GM19395 (cell line): ENCODE measurements at regions not wholly inside any gene's neighbourhood (a gene's known extent, or its start where the extent isn't known, plus 50 kb on each side); places are given as distances from the start of the nearest gene placed in this dataset.

Experiments
- ATAC-seq: cut with Tn5 transposase; IDR thresholded peaks from one replicate; pipeline ENCODE4 v1.9.1; 2021; ENCODE audit warnings: mild to moderate bottlenecking, moderate library complexity; ENCODE audit not compliant: unreplicated experiment

DNA sequence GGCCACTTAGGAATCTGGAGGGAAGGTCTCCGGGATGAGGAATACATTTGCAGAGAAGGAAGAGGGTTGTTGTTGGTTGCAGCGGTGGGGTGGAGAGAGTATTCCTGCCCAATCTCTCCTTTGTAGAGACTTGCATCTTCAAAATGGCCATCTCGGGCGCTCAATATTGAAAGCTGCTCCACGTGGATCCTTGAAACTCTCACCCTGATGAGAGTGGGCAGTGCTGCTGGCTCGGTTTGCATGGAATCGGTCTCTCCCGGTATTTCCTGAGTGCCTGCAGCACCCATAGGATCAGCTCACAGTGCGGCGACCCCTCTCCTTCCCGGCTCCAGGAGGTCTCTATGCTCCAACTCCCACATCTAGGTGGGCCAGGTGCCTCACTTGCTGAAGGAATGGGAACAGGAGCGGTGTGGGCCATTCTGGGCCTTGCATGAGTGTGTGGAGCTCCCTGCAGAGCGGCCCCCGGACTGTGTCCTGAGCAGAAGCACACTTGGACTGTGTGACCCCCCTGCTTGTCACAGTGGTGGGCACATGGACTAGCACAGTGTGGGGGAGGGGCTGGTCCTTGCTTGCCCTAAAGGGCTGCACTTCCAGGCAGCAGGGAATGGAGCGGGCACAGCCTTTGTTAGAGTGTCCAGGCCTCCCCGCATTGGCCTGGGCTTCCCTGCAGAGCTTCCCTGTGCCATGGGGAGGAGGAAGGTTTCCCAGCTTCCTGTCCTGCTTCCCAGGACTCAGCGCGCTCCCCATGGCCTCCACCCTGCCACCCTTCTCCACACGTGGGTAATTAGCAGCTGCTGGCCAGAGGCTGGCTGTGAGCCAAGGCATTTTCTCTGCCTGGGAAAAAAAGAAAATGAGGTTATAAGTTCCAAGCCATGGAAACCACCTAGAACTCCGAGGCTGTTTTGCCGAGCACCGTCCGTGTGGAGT lies 139.3 kb downstream of the IRF8 start:
- no peak for ATAC-seq

DNA sequence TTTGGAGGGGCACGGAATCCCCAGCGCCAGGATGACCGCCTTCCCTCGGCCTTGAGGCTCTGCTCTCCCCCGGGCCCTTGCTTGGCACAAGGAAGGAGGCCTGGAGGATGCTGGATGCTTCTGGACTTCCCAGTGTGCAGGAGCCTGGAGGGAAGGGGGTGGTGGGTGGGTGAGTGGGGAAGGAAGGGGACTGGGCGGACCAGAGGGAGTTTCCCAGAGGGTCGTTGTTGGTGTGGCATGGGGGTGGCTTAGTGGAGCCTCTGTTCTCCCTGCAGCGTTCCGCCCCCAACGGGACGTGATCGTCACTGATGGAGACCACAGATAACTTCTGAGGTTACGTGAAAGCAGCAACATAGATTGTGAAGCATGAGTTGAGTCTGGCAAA lies 140.0 kb downstream of the IRF8 start:
- no peak for ATAC-seq

DNA sequence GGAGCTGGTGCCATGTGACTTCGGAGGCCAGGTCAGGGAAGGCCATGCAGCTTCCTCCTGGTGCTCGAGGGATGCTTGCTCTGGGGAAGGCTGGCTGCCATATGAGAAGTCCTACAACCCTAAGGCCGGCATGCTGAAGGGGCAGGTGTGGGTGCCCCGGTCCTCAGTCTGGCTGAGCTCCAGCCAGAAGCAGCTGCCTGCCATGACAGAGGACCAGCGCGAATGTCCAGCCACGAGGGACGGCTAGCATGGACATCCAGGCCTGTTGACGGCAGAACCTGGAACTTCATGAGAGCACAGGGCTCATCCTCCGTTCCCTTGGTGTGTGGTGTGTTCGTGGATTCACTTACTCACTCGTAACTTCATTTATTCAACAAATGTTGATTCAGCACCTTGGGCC lies 140.6 kb downstream of the IRF8 start:
- ATAC-seq = no peak

DNA sequence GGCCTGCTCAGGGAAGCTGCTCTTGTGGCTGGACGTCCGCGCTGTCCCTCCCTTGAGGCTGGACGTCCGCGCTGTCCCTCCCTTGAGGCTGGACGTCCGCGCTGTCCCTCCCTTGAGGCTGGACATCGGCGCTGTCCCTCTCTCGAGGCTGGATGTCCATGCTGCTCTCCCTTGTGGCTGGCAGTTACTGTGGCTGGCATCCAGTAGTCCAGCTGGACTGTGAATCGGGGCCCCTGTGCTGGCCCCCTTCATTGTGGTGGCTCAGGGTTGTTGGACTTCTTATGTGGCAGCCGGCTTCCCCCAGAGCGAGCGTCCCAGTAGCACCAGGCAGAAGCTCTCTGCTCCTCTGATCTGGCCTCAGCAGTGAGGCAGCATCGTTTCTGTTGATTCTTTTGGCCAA lies 141.5 kb downstream of the IRF8 start:
- no peak for ATAC-seq

DNA sequence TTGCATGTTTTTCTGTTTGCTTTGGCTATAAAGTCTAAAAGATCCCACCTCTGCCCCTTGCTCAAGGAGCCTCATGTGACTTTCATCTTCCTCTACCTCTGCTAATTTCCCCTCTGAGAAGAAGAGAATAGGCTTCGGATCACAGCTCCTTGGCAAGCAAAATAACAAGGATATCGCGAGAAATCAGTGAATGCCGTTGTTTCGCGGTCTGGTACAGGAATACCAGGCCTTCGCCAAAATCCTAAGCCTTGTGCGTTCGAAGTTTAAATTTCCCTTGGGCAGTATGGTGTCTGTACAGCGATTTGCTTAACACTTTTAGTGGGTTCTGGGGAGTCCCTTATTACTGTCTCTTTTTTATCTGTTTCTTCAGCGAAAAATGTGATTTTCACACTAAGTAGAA lies 142.3 kb downstream of the IRF8 start:
- no peak for ATAC-seq

DNA sequence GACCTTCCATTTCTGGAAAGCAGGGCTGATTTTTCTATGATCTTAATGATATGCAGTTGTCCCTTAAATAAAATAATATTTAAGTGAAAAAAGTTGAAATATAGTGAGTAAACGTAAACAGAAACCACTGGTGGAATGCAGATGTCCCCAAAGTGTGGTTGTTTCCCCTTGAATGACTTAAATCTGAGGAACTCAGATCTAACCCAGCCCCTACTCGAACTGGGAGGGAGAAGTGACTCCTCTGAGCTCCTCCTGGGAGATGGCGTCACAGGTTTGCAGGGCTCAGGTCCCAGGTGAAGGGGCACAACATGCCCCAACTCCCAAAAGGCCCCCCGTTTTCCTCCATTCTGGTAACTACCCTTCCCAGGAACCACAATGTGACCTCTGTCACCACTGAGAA lies 142.8 kb downstream of the IRF8 start:
- ATAC-seq = no peak

DNA sequence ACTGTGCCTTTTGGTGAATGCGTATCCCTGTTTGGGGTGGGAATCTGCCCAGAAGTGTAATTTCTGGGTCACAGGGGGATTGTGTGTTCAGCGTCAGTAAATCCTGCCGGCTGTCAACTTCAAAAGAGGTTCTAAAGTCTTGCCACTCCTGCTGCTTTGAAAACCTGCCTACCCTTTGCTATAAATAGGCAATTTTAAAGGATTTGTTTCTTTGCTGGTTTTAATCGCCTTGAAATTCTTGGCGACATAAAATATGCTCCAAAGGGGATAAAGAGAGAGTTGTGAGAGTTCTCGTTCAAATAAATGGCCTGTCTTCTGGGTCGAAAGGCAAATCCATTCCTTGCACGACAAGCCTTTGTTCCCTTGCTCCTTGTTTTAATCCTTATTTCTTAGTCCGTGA lies 143.4 kb downstream of the IRF8 start:
- ATAC-seq = no peak

DNA sequence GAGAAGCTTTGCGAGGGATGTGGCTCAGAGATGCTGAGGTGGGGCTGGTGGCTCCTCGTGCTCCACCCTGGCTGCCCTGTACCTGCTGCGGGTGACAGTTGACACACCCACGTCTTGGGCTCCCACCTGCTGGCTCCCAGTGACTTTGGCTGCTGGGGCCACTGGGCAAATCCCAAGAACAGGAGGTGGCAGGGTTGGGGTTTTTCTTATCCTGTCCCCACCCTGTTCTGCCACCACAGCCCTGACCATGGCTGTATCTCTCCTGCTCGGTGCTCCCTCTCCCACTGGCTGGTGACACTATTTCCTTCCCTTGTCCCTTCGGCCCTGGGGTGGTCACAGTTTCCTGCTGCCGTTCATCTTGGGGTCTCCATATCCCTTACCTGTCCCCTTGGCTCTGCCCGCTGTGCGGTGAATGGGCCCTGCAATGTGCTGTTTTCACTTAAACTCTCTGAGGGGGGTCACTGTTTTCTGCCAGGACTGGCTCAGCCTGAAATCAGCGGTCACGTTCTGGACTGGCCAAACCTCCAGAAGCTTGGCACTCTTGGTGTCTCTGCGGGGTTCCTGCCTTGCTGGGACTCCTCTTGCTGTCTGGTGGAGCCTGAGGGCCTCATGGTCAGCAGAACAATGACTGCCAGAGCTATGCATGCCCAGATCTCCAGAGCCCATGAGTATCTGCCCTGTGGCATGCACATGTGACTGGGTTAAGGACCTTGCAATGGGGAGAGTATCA lies 144.2 kb downstream of the IRF8 start:
- ATAC-seq = no peak

DNA sequence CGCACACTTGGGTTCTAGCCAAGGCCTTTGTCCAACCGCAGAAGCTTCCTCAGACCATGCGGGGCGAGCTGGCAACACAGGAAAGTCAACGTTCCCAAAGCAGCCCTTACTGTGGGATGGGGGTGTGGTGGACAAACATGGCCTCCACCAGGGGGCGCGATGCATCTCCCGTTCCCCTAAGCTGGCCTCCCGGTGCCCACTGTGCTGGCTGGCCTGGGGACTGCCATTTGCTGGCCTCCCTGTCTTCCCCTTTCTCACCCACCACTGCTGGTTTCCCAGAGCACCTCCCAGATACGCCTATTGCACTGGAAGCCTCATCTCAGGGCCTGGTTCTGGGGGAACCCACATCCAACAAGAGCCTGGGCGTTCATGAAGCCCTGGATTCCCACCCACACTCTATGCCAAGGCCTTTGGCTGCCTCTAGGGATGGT lies 145.3 kb downstream of the IRF8 start:
- ATAC-seq = no peak

DNA sequence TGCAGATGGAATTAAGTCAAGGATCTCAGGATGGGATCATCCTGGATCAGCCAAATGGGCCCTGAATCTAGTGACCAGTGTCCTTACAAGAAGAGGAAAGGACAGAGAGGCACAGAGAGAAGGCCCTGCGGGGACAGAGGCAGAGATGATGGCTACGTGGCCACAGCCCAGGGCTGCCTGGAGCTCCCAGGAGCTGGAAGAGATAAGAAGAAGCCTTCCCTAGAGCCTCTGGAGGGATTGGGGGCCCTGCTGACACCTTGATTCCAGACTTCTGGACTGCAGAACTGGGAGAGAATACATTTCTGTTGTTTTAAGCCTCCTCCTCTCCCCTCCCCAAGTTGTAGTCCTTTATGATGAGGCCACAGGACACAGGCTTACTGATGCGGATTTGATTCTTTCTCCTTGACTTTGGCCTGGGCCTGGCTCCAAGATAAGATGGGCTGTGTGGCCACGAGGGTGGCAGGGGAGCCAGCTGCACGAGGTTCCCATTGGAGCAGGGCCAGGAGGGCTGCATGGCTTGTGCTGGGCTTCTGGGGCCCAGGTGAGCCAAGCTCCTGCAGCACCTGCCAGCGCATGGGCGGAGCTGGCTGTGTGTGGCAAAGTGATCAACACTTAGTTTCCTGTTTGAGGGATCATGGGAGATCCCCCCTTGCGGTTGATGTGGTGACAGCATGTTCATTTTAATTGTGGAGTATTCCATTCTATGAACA lies 146.1 kb downstream of the IRF8 start:
- no peak for ATAC-seq

DNA sequence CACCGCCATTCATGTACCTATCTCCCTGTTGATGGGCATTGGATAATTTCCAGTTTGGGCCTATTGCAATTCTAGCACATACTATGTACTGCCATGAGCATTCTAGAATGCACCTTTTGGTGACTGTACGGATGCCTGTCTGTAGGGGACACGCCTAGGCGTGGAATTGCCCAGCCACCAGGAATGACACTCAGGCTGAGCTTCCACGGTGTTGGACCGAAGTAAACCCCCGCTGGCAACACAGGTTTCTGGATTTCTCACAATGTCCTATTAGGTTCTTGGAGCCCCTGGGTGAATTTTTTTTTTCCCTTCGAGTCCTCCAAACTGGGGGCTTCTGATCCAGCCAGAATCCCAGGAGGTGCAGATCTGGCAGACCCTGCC lies 146.6 kb downstream of the IRF8 start:
- no peak for ATAC-seq

DNA sequence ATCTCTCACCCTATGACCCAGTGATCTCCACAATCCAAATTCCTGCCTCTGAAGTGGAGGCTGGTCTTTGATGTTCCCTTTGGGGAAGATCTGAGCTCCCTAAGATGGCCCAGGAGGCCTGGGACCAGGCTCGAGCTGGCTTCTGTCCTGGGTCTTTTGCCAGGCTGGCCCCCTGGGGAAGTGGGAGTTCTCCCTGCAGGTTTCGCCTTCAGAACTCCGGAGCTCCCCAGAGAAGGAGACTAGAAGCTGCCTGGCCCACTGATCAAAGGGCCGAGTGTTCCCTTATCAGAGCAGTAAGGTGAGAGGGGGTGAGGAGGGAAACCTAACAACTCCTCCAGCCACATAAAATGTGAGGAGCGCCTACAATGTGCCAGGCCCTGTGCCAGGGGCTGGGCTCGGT lies 147.1 kb downstream of the IRF8 start:
- ATAC-seq = no peak

DNA sequence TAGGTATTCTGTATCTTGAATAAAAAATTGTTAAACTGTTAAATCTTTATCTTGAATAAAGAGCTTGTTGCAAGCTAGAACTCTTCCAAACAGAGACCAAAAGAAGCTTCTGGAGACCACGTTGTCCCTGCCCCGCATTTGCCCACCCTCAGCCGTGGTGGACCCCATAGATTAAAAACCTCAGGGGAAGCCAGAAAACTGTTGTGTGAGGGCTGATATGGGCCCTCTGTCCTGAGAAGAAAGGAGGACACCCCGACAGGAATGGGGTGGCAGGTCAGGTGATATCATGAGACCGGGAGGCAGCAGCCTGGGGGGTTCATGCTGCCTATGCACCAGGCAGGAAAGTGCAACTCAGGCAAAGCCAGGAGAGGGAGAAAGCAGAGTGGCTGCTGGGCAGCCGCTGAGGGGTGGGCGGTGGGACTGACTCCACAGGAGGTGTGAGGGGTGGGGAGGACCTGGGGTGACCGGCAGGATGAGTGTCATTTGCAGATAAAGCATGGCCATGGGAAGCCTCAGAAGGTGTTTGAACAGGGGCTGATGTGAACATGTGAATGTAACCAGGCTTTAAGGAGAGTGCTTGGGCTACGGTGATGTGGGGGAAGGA lies 147.8 kb downstream of the IRF8 start:
- no peak for ATAC-seq

DNA sequence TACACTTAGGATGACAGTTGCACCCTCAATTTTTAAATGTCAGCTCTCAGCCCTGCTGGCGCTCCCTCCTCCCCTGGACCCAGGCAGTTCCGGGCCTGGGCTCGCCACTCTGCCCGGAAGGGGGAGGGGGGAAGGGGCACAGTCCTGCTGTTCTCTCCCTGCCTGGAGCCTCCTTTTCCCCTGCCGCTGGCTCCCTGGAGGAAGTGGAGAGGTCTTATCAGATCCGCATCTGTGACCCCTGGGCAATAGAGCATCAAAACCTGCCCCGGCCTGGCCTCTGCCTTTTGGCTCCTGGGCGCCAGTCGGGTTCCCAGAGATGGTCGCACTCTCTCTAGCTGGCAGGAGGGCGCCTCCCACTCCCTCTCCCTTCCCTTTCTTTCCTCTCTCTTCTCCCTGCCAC lies 149.3 kb downstream of the IRF8 start:
- no peak for ATAC-seq

DNA sequence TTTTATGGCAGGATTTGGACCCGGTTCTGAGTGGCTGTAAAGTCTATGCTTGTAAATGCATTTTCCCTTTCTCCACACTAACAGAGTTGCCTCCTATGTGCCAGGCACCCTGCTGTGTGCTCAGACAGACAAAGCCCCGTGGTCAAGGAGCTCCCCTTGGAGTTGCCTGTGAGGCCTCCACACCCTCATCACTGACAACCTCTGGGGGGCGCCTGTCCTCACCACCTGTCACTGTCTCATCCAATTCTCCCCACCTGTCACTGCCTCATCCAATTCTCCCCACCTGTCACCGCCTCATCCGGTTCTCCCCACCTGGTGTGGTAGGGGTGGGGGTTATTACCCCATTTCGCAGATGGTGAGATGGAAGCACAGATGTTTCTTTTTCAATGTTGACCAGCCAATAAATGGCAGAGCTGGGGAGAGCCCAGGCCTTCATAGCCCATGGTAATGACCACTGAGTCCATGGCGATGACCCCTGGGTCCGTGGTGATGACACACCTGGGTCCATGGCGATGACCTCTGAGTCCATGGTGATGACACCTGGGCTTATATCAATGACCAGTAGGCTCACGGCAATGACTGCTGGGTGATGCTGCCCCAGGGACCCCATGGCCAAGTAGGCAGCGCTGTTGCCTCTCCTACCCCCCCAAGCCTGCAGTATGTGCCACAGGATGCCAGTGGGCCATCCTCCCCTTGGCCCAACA lies 150.1 kb downstream of the IRF8 start:
- ATAC-seq = no peak

DNA sequence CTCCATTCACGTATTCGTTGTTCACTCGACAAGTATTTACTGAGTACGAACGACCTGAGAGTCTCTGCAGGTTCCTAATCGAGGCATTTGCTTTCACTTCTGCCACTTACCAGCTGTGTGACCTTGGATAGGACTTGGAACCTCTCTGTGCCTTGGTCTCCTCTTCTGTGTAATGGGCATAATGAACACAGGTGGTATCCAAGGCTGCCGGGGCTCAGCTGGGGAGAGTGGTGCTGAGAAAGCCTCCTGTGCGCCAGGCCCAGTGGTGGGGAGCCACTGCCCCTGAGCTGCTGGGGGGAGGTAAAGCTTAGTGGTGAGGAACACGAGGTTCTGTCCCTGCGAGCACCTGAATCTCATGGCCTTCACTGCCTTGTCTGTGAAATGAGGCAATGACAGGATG lies 150.7 kb downstream of the IRF8 start:
- no peak for ATAC-seq

DNA sequence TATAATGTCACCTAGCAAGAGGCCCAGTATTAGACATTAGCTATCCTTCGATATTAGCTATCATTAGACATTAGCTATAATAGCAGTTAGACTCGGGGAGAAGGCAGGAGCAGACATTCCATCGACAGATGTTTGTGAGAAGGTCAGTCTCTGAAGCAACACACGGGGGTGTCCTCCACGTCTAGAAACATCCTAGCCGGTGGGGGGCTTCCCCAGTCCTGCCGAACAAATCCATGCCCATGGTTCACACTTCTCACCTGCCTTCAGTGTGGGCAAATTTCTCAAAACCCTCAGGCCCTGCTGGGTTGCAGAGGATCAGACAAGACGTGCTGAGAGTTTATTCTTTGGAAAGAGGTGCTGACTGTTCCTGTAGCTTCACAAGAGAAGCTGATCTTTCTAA lies 151.1 kb downstream of the IRF8 start:
- no peak for ATAC-seq

DNA sequence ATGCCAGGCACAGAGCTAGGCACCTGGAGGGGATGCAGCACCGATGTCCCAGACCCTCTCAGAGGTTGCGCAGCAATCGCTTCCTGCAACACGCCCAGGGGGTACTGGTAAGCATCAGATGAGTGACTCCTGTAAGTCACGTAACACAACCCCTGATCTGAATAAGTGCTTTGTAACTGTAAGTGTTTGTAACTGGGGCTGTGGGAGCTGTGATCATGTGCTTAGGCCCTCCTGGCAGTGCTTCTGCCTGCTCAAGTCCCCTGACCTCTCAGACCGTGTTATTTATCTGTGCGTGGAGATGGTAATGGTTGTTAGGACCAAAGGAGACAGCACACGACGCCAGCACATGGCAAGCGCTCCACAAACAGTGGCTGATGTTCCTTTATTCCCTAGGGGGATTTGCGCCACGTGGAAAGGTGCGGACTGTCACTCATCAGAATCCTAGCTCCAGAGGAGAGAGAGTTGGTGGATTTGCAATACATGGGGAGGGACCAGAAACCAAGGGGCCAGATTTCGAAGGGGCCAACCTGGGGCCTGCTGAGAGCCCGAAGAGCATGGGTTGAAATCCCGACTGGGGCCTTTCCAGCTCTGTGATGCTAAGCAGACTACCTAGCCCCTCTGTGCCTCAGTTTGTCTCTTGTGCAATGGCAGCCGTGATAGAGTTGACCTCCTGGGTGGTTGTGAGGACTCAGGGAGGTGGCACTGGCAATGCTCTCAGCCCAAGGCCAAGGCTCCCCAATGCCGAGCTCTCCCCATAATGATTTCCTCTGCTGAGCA lies 151.8 kb downstream of the IRF8 start:
- no peak for ATAC-seq

DNA sequence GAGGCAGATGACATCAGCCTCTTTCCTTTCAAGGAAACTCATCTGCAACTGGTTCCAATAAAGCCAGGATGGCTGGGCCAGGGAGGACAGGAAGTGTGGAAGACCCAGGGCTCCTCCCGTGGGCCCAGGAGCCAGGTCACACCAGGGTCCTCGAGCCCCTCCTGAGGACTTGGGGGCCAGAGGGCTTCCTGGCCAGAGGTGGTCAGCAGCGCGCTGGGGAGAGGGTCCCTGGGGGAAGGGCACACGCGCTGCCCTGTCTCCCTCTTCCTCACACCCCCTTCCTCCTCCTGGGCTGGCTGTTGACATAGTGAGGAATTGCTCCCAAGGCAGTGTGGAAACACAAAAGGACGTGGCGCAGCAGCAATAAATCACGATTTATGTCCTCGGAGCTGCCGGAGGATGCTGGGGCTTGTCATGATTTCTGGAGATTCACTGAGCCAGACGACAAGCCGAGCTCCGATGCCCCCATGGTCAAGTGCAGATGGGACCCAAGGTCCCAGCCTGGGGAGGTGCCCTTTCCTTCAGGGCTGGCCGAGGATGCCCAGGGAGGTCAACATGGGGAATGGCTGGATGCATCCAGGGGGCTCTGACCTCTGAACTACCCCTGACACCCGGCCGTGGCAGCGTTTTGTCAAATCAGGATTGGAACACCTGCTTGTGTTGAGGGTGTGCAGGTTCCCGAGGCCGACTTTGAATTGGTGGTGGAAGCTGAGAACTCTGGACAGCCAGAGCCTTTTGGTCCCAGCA lies 152.6 kb downstream of the IRF8 start:
- ATAC-seq = no peak
